ENCODE measurements at regions not wholly inside any gene's neighbourhood (a gene's known extent, or its start where the extent isn't known, plus 50 kb on each side); places are given as distances from the start of the nearest gene placed in this dataset.

- TF ChIP-seq CTCF (IDR thresholded peaks at IDR 0.05), result no peak
- TF ChIP-seq POLR2A (IDR thresholded peaks at IDR 0.05), result no peak
- intact Hi-C loops (cut with DNase I; ENCODE audit: low total_unique reads), result no loop called here
- 74 to 77% methylated on average over 6 of the region's 6 CpGs for WGBS, 2 donors
- no peak for DNase-seq (ENCODE audit: low spot score in 2 of 2)
- no peak overlapping the region for H3K4me3 ChIP-seq (ENCODE audit: low read depth, poor library complexity, severe bottlenecking)
Measured at GRCh38 chr12:93136253-93137055, 207.4 kb upstream of the EEA1 start.

GRCh38 chr12:93137656-93138612, 208.8 kb upstream of the EEA1 start:
- intact Hi-C loops (cut with DNase I; ENCODE audit: low total_unique reads), result no loop called here
- no peak for TF ChIP-seq POLR2A (IDR thresholded peaks at IDR 0.05)
- no peak for TF ChIP-seq CTCF (IDR thresholded peaks at IDR 0.05)
- WGBS, 2 donors, result 36 to 45% methylated on average over 6 of the region's 6 CpGs

GRCh38 chr12:93139028-93139665, 210.1 kb upstream of the EEA1 start:
- no peak overlapping the region for H3K4me3 ChIP-seq (ENCODE audit: low read depth, poor library complexity, severe bottlenecking)
- intact Hi-C loops (cut with DNase I; ENCODE audit: low total_unique reads), result no loop called here
- DNase-seq (ENCODE audit: low spot score in 2 of 2), result no peak
- WGBS, 2 donors, result 75 to 86% methylated on average over 1 of the region's 1 CpG
- TF ChIP-seq CTCF (IDR thresholded peaks at IDR 0.05) (no peak), POLR2A (IDR thresholded peaks at IDR 0.05) (no peak)

More at GRCh38 chr12:93137656-93138612, 208.8 kb upstream of the EEA1 start:
- no peak overlapping the region for H3K4me3 ChIP-seq (ENCODE audit: low read depth, poor library complexity, severe bottlenecking)
- peak in 1 of 2 donors; percentile 36 for DNase-seq (ENCODE audit: low spot score in 2 of 2)

GRCh38 chr12:93140325-93140724, 211.2 kb upstream of the EEA1 start:
- WGBS, 2 donors, result 84 to 100% methylated on average over 1 of the region's 1 CpG
- DNase-seq (ENCODE audit: low spot score in 2 of 2), result no peak
- intact Hi-C loops (cut with DNase I; ENCODE audit: low total_unique reads), result no loop called here
- H3K4me3 ChIP-seq (ENCODE audit: low read depth, poor library complexity, severe bottlenecking), result no peak overlapping the region
- TF ChIP-seq CTCF (IDR thresholded peaks at IDR 0.05) (no peak), POLR2A (IDR thresholded peaks at IDR 0.05) (no peak)

- DNase-seq (ENCODE audit: low spot score in 2 of 2), result no peak
- intact Hi-C loops (cut with DNase I; ENCODE audit: low total_unique reads), result no loop called here
- 84 to 85% methylated on average over 6 of the region's 6 CpGs for WGBS, 2 donors
- no peak for TF ChIP-seq CTCF (IDR thresholded peaks at IDR 0.05)
- no peak for TF ChIP-seq POLR2A (IDR thresholded peaks at IDR 0.05)
- H3K4me3 ChIP-seq (ENCODE audit: low read depth, poor library complexity, severe bottlenecking), result no peak overlapping the region
Measured at GRCh38 chr12:93140801-93141200, 211.7 kb upstream of the EEA1 start.
